ENCODE measurements at regions not wholly inside any gene's neighbourhood (a gene's known extent, or its start where the extent isn't known, plus 50 kb on each side); places are given as distances from the start of the nearest gene placed in this dataset.

DNA sequence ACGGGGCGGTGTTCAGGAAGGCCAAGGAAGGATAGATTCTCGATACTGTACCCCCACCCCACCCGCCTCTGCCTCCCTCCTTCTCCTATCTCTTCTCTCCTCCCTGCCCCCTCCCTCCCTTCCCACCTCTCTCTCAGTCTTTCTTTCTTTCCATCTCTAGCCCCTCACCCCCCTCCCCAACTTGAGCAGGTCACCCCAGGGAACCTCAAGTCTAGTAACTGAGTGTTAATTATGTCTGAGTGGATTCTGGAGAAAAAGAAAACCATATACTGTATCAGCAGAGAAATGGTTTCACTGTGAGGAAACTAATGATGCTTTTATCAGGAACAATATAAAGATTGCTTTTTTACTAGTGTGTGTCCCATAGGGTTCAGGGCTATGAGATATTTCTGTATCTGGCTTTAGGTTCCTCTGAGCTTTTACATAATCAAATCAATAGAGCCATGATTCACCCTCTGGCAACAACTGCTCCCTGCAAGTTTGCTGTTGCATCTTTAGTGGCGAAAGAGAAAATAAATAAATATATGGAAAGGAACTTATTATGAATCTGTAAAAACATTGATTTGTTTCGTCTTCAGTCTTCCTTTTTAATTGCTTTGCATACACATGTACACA is 639.7 kb downstream of the CCDC171 start:
- DNase-seq (ENCODE audit: low spot score) = no peak
- peak; percentile 57 for ATAC-seq (ENCODE audit: low FRiP score)
- TF ChIP-seq, protein P1, sequence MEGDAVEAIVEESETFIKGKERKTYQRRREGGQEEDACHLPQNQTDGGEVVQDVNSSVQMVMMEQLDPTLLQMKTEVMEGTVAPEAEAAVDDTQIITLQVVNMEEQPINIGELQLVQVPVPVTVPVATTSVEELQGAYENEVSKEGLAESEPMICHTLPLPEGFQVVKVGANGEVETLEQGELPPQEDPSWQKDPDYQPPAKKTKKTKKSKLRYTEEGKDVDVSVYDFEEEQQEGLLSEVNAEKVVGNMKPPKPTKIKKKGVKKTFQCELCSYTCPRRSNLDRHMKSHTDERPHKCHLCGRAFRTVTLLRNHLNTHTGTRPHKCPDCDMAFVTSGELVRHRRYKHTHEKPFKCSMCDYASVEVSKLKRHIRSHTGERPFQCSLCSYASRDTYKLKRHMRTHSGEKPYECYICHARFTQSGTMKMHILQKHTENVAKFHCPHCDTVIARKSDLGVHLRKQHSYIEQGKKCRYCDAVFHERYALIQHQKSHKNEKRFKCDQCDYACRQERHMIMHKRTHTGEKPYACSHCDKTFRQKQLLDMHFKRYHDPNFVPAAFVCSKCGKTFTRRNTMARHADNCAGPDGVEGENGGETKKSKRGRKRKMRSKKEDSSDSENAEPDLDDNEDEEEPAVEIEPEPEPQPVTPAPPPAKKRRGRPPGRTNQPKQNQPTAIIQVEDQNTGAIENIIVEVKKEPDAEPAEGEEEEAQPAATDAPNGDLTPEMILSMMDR (IDR thresholded peaks at IDR 0.05) = no peak

DNA sequence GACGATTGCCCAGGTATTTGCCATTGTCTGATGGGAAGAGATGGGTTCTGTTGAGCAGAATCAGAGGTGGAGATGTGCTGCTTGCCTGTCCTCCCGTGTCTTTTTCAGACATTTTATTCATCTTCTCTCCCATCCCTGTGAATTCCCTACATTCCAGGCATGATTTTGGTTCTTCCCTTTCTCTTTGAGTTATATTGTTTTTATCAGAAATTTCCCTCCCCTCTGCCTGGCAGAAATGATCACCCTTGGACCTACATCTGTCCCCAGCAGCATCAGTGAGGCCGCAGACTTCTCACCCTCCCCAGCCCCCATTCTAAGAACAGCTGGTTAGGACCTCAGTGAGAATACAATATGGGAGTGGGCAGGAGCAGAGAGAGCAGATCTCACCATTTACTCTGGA is 640.2 kb downstream of the CCDC171 start:
- TF ChIP-seq, protein P1 (IDR thresholded peaks at IDR 0.05) = no peak
- DNase-seq (ENCODE audit: low spot score) (no peak), ATAC-seq (ENCODE audit: low FRiP score) (no peak)

GRCh38 chr9:16196206-16196605 is 643.4 kb downstream of the CCDC171 start:
- DNase-seq (ENCODE audit: low spot score) = no peak
- ATAC-seq (ENCODE audit: low FRiP score) = no peak
- TF ChIP-seq, protein P1 (IDR thresholded peaks at IDR 0.05) = no peak

DNA sequence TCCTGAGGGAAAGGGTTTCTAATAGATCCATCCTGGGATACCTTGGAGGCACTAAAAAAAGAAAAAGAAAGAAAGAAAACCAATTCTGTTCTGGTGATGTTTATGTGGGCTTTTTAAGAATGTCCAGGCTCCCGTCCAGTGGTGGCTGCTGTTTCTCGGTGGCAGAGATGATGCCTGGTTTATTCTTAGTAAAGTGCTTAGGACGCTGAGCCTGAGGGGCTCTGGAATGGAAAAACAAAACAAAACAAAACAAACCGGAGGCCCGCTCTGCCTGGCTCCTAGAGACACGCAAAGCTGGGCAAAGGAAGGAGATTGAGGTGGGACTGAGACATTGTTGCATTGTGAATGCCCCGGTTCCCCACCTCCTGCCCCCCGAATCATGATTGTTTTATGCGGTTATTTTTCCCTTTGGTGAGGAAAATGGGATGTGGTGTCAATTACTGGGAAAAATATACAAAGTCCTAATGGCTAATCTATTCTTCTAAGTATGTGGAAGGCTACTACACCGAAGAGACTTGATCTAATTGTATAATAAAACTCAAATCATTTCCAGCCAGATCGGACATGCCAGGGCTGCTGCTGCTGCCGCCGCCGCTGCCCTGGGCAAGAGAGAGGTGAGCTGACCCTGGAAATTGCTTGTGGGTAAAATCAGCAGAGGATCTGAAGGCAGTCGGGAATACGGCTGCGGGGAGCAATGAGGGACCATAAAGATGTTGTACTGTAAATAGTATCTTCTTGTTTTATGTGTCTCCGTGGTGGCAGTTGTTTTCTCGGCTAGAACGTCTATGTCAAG is 644.9 kb downstream of the CCDC171 start:
- ATAC-seq (ENCODE audit: low FRiP score) (no peak), DNase-seq (ENCODE audit: low spot score) (no peak)
- TF ChIP-seq, protein P1 (IDR thresholded peaks at IDR 0.05) = no peak

- TF ChIP-seq, protein P1 (IDR thresholded peaks at IDR 0.05) = no peak
- no peak for DNase-seq (ENCODE audit: low spot score)
- no peak for ATAC-seq (ENCODE audit: low FRiP score)
These were observed 646.2 kb downstream of the CCDC171 start for GRCh38 chr9:16198996-16199395.

GRCh38 chr9:16202221-16202620 is 649.4 kb downstream of the CCDC171 start:
- ATAC-seq (ENCODE audit: low FRiP score) (no peak), DNase-seq (ENCODE audit: low spot score) (no peak)
- TF ChIP-seq, protein P1 (IDR thresholded peaks at IDR 0.05) = no peak
